Lower leg skin (tissue), 3 donors: ENCODE measurements at regions not wholly inside any gene's neighbourhood (a gene's known extent, or its start where the extent isn't known, plus 50 kb on each side); places are given as distances from the start of the nearest gene placed in this dataset.

Experiments used
- POLR2A ChIP-seq, 2 donors: fragments of 450-650 bp; IDR thresholded peaks; one replicate each; pipeline ENCODE4 v1.6.1; 2016 to 2017; ENCODE audit warnings: antibody characterized with exemption in 2 of 2, mild to moderate bottlenecking in 1 of 2, moderate library complexity in 1 of 2
- TF ChIP-seq, protein P1 (sequence below), 3 donors: fragments of 450-650 bp; IDR thresholded peaks; one replicate each; pipeline ENCODE4 v1.5.1; 2016; ENCODE audit warnings: antibody characterized with exemption in 3 of 3, mild to moderate bottlenecking in 3 of 3, moderate library complexity in 2 of 3

DNA sequence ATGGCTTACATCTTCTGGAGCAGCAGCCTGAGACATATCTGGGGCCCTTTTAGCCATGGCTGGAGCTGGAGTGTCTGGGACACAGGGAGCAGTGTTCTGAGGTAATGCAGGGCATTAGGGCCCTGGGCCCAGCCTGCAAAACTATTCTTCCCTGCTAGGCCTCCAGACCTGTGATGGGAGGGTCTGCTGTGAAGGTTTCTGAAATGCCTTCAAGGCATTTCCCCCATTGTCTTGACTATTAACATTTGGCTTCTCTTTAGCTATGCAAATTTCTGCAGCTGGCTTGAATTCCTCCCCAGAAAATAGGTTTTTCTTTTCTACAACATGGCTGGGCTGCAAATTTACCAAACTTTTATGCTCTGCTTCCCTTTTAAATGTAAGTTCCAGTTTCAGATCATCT lies 61.5 kb downstream of the EDN1 start:
- TF ChIP-seq, protein P1, sequence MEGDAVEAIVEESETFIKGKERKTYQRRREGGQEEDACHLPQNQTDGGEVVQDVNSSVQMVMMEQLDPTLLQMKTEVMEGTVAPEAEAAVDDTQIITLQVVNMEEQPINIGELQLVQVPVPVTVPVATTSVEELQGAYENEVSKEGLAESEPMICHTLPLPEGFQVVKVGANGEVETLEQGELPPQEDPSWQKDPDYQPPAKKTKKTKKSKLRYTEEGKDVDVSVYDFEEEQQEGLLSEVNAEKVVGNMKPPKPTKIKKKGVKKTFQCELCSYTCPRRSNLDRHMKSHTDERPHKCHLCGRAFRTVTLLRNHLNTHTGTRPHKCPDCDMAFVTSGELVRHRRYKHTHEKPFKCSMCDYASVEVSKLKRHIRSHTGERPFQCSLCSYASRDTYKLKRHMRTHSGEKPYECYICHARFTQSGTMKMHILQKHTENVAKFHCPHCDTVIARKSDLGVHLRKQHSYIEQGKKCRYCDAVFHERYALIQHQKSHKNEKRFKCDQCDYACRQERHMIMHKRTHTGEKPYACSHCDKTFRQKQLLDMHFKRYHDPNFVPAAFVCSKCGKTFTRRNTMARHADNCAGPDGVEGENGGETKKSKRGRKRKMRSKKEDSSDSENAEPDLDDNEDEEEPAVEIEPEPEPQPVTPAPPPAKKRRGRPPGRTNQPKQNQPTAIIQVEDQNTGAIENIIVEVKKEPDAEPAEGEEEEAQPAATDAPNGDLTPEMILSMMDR (IDR thresholded peaks at IDR 0.05): no peak
- no peak for TF ChIP-seq POLR2A (IDR thresholded peaks at IDR 0.05)
